Left lung (tissue), 4 donors: ENCODE measurements at regions not wholly inside any gene's neighbourhood (a gene's known extent, or its start where the extent isn't known, plus 50 kb on each side); places are given as distances from the start of the nearest gene placed in this dataset.

Experiments
- ATAC-seq: fragments of 200-7000 bp; cut with Tn5 transposase; one replicate; pipeline ENCODE4 v1.9.1; 2020; ENCODE audit warnings: moderate library complexity
- DNase-seq, 4 donors: peaks; one replicate each; pipeline ENCODE4 v3.0.0-alpha.2; 2013 to 2020
- H3K27ac ChIP-seq, 2 donors: fragments of 200-600 bp; sonication (generic) in 1 of 2; one replicate each; pipeline versions ENCODE4 v1.5.0 to v1.8.0; 2020 to 2021
- H3K27me3 ChIP-seq, 2 donors: fragments of 200-600 bp; sonication (generic) in 1 of 2; one replicate each; pipeline versions ENCODE4 v1.5.0 to v1.8.0; 2020 to 2021
- H3K36me3 ChIP-seq, 2 donors: fragments of 200-600 bp; sonication (generic) in 1 of 2; one replicate each; pipeline versions ENCODE4 v1.5.0 to v1.8.0; 2020 to 2021
- H3K4me1 ChIP-seq, 2 donors: fragments of 200-600 bp; one replicate each; pipeline ENCODE4 v1.8.0; 2021
- H3K4me3 ChIP-seq, 2 donors: fragments of 200-600 bp; sonication (generic) in 1 of 2; one replicate each; pipeline versions ENCODE4 v1.5.0 to v1.8.0; 2020 to 2021; ENCODE audit warnings: mild to moderate bottlenecking in 1 of 2
- H3K9me3 ChIP-seq, 2 donors: fragments of 200-600 bp; sonication (generic) in 1 of 2; one replicate each; pipeline versions ENCODE4 v1.5.0 to v1.8.0; 2020 to 2021
- CTCF ChIP-seq, 2 donors: fragments of 200-600 bp; sonication (generic) in 1 of 2; IDR thresholded peaks; one replicate each; pipeline versions ENCODE4 v1.5.0 to v1.8.0; 2021; ENCODE audit warnings: antibody characterized with exemption in 2 of 2
- intact Hi-C, 2 donors: fragments of 100-400 bp; cut with DNase I; formaldehyde crosslinking; loops; one replicate each; pipeline versions ENCODE4 v1.11.2 to v1.14.2; 2022
- donor health status: DM: no; HTN: yes; CAD: no.
- donor health status: DM: no; HTN: no; CAD: no.

GRCh38 chr2:40914666-40915065 lies 462.8 kb upstream of the SLC8A1 start:
- Histone ChIP-seq H3K36me3 (no peaks in the 10 kb centered on the region), H3K9me3 (peaks cover 0 to 2% of the 10 kb centered on the region in 2 donors), H3K4me1 (no peaks in the 10 kb centered on the region), H3K27ac (no peak overlapping the region), H3K27me3 (no peaks in the 10 kb centered on the region), H3K4me3 (no peak overlapping the region)
- intact Hi-C loops = no loop called here
- TF ChIP-seq CTCF (IDR thresholded peaks at IDR 0.05) = no peak
- DNase-seq = no peak
- ATAC-seq = no peak

GRCh38 chr2:40915651-40916050 lies 463.8 kb upstream of the SLC8A1 start:
- no peak overlapping the region for H3K4me3 ChIP-seq

GRCh38 chr2:40935349-40935748 lies 483.5 kb upstream of the SLC8A1 start:
- no peaks in the 10 kb centered on the region for H3K27me3 ChIP-seq
- no peak for DNase-seq
- H3K9me3 ChIP-seq = no peaks in the 10 kb centered on the region
- no peaks in the 10 kb centered on the region for H3K4me1 ChIP-seq
- intact Hi-C loops = loop anchor here in 1 of 2 donors (10.0 kb wide), 1 partner anchor 141 kb away; no protein-coding TSS in a partner anchor
- no peaks in the 10 kb centered on the region for H3K36me3 ChIP-seq
- no peak for ATAC-seq
- no peak for TF ChIP-seq CTCF (IDR thresholded peaks at IDR 0.05)
- H3K4me3 ChIP-seq = no peak overlapping the region
- no peak overlapping the region for H3K27ac ChIP-seq

More at GRCh38 chr2:40915651-40916050, 463.8 kb upstream of the SLC8A1 start:
- no peak overlapping the region for H3K27ac ChIP-seq
- TF ChIP-seq CTCF (IDR thresholded peaks at IDR 0.05) = no peak
- ATAC-seq = no peak
- no peaks in the 10 kb centered on the region for H3K36me3 ChIP-seq
- no peaks in the 10 kb centered on the region for H3K4me1 ChIP-seq
- intact Hi-C loops = no loop called here
- no peak for DNase-seq
- H3K27me3 ChIP-seq = no peaks in the 10 kb centered on the region
- H3K9me3 ChIP-seq = peaks cover 0 to 2% of the 10 kb centered on the region in 2 donors

GRCh38 chr2:40937284-40937683 lies 485.4 kb upstream of the SLC8A1 start:
- H3K36me3 ChIP-seq = no peaks in the 10 kb centered on the region
- H3K9me3 ChIP-seq = peaks cover 0 to 5% of the 10 kb centered on the region in 2 donors
- H3K27ac ChIP-seq = no peak overlapping the region
- H3K4me1 ChIP-seq = no peaks in the 10 kb centered on the region
- no peak overlapping the region for H3K4me3 ChIP-seq
- ATAC-seq (peak; percentile 94), DNase-seq (no peak)
- TF ChIP-seq CTCF (IDR thresholded peaks at IDR 0.05) = no peak
- no peaks in the 10 kb centered on the region for H3K27me3 ChIP-seq
- intact Hi-C loops = loop anchor here in 1 of 2 donors (10.0 kb wide), 1 partner anchor 142 kb away; no protein-coding TSS in a partner anchor

- intact Hi-C loops = no loop called here
Measured at GRCh38 chr2:40953341-40953740, 501.5 kb upstream of the SLC8A1 start.

More at GRCh38 chr2:40953341-40953740, 501.5 kb upstream of the SLC8A1 start:
- no peak for DNase-seq
- H3K27me3 ChIP-seq = no peaks in the 10 kb centered on the region
- H3K36me3 ChIP-seq = no peaks in the 10 kb centered on the region
- no peak for ATAC-seq
- TF ChIP-seq CTCF (IDR thresholded peaks at IDR 0.05) = no peak
- H3K9me3 ChIP-seq = no peaks in the 10 kb centered on the region
- no peak overlapping the region for H3K4me3 ChIP-seq
- no peak overlapping the region for H3K27ac ChIP-seq
- no peaks in the 10 kb centered on the region for H3K4me1 ChIP-seq
